HTR-8/SVneo (cell line): ENCODE measurements at regions not wholly inside any gene's neighbourhood (a gene's known extent, or its start where the extent isn't known, plus 50 kb on each side); places are given as distances from the start of the nearest gene placed in this dataset.
"Not testable (repeated sequence)": the region's sequence is repeated elsewhere in the genome, so short reads cannot be mapped to it uniquely, and the experiment has no call there.

ENCODE experiments used
- DNase-seq: peaks from one replicate; pipeline ENCODE4 v3.0.0; 2011; ENCODE audit warnings: low spot score, mixed read lengths; ENCODE audit not compliant: insufficient read length
- FAIRE-seq: peaks from 2 replicates; lab custom pipeline; 2011; peaks lifted over from hg19 to GRCh38; lab: Jason Lieb, UNC

DNA sequence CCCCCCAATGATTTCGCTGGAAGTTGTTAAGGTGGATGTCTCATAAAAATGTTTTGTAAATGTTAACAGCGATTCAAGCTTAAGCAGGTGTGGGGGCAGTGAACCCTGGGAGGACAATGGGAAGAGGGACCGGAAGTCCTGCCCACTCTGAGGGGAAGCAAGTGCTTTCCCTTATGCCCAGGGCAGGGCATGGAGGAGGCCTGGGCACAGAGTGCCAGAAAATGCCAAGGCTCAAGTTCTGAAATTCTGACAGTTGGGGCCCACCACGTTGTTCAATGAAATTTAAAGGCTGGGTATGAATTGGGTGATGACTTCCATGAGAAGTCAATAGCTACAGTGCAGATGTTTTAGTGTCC, 132.7 kb upstream of the SALL4 start:
- DNase-seq: no peak
- FAIRE-seq: peak; percentile 66

GRCh38 chr20:51934301-51935002, 132.1 kb upstream of the SALL4 start:
- FAIRE-seq (peak; percentile 85), DNase-seq (no peak)

- DNase-seq (no peak), FAIRE-seq (peak; percentile 74)
Observed at GRCh38 chr20:51931371-51931781, 129.1 kb upstream of the SALL4 start.

- no peak for FAIRE-seq
Observed at GRCh38 chr20:51930775-51931174, 128.5 kb upstream of the SALL4 start.

GRCh38 chr20:51928931-51929330, 126.6 kb upstream of the SALL4 start:
- FAIRE-seq (peak; percentile 42), DNase-seq (no peak)

More at GRCh38 chr20:51930775-51931174, 128.5 kb upstream of the SALL4 start:
- DNase-seq: peak; percentile 76

DNA sequence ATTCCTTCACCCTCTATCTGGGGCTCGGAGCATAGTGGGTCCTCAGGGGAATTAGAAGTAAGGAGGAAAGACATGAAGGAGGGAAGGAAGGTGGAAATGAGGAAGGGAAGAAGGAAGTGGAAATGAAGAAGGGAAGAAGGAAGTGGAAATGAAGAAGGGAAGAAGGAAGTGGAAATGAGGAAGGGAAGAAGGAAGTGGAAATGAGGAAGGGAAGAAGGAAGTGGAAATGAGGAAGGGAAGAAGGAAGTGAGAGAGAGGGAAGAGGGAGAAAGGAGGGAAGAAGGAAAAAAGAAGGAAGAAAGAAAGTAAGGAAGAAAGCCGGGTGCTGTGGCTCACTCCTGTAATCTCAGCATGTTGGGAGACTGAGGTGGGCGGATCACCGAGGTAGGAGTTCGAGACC, 125.6 kb upstream of the SALL4 start:
- DNase-seq: not testable (repeated sequence)
- peak; percentile 74 for FAIRE-seq

GRCh38 chr20:51926670-51927305, 124.5 kb upstream of the SALL4 start:
- FAIRE-seq: peak; percentile 85
- no peak for DNase-seq

GRCh38 chr20:51924509-51924908, 122.2 kb upstream of the SALL4 start:
- no peak for FAIRE-seq

GRCh38 chr20:51923633-51924032, 121.3 kb upstream of the SALL4 start:
- peak; percentile 65 for FAIRE-seq
- DNase-seq: no peak

More at GRCh38 chr20:51924509-51924908, 122.2 kb upstream of the SALL4 start:
- no peak for DNase-seq

- FAIRE-seq, DNase-seq: not testable (repeated sequence)
Observed at GRCh38 chr20:51922812-51923211, 120.5 kb upstream of the SALL4 start.

- no peak for FAIRE-seq
Observed at GRCh38 chr20:51918561-51918960, 116.2 kb upstream of the SALL4 start.

DNA sequence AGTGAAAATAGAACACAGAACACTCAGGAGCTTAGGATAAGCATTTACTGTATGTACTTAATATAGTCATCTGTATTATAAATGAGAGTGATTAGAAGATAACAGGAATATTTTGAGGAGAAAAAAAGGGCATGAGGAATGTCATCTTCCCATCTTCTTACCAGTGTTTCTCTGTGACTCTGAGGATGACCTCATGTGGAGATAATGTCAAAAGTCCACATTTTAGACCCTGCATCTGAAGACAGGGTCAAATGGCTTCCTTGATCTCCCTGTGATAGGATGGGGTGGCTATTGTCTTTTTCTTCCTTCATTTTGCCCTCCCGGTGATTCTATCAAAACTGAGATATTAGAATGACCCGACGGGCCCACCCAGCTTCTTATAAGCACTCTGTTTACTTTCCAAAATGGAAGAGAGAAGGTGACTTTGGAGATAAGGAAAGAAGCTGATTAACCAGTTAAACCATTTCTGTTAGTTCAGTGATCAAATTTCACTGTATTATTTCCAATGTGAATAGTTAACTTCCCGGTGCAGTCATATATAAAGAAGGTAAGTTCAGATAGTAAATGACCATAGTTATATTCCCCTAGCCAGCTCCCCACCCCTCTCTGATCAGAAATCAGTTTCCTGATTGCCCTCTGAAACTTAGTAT, 115.7 kb upstream of the SALL4 start:
- DNase-seq (no peak), FAIRE-seq (peak; percentile 65)

More at GRCh38 chr20:51918561-51918960, 116.2 kb upstream of the SALL4 start:
- DNase-seq: no peak

- DNase-seq (no peak), FAIRE-seq (peak; percentile 16)
Observed at GRCh38 chr20:51916244-51916643, 113.9 kb upstream of the SALL4 start.

GRCh38 chr20:51914758-51915157, 112.4 kb upstream of the SALL4 start:
- DNase-seq (no peak), FAIRE-seq (peak; percentile 76)

GRCh38 chr20:51910321-51911050, 108.2 kb upstream of the SALL4 start:
- FAIRE-seq: peak; percentile 91
- peak; percentile 91 for DNase-seq

DNA sequence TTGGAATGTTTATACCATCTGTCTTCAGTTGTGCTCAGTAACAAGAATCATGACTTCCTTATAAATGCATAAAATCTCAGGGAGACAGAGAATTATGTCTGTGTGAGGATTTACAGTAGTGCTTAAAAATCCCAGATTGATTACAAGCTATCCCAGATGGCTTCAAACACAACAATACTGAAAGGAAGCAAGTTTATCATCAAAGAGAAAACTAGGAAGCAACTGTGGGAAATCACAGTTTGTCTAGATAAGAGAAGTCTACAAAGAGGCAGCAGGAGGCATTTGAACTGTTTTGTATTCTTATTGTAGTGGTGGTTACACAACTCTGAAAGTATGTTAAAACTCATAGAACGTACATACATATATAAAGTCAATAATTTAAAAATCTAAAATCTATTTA, 104.4 kb upstream of the SALL4 start:
- DNase-seq (no peak), FAIRE-seq (no peak)

- peak; percentile 16 for FAIRE-seq
- DNase-seq: no peak
Observed at GRCh38 chr20:51906049-51906448, 103.7 kb upstream of the SALL4 start.

- no peak for FAIRE-seq
Observed at GRCh38 chr20:51902933-51903332, 100.6 kb upstream of the SALL4 start.

DNA sequence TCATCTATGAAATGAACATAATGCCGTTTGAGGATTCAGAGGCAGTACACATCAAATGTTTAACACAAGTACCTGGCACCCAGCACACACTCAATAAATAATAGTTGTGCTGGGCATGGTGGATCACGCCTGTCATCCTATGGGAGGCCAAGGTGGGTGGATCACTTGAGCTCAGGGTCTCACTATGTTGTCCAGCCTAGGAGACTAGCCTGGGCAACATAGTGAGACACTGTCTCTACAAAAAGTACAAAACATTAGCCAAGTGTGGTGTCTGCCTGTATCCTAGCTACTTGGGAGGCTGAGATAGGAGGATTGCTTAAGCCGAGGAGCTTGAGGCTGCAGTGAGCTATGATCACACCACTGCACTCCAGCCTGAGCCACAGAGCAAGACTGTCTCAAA, 98.1 kb upstream of the SALL4 start:
- FAIRE-seq (peak; percentile 44), DNase-seq (no peak)

More at GRCh38 chr20:51902933-51903332, 100.6 kb upstream of the SALL4 start:
- no peak for DNase-seq

- DNase-seq (no peak), FAIRE-seq (no peak)
Observed at GRCh38 chr20:51899674-51900073, 97.4 kb upstream of the SALL4 start.
